Omental fat pad (tissue), 3 donors: ENCODE measurements at regions not wholly inside any gene's neighbourhood (a gene's known extent, or its start where the extent isn't known, plus 50 kb on each side); places are given as distances from the start of the nearest gene placed in this dataset.

Experiments used
- ATAC-seq: fragments of 150-250 bp; one replicate; pipeline ENCODE4 v1.9.1; 2016; ENCODE audit warnings: mild to moderate bottlenecking, moderate library complexity; ENCODE audit not compliant: low FRiP score
- DNase-seq: peaks from one replicate; pipeline ENCODE4 v3.0.0-alpha.2; 2019; ENCODE audit warnings: low spot score
- CTCF ChIP-seq, 3 donors: fragments of 450-650 bp; IDR thresholded peaks; one replicate each; pipeline ENCODE4 v1.5.1; 2016 to 2017; ENCODE audit warnings: antibody characterized with exemption in 3 of 3, mild to moderate bottlenecking in 3 of 3, moderate library complexity in 2 of 3

- DNase-seq, result no peak
- ATAC-seq, result no peak
- no peak for TF ChIP-seq CTCF (IDR thresholded peaks at IDR 0.05)
These were observed 86.3 kb upstream of the MBOAT2 start for GRCh38 chr2:9089831-9090230.

GRCh38 chr2:9087121-9087681 is 83.7 kb upstream of the MBOAT2 start:
- ATAC-seq, result no peak
- no peak for TF ChIP-seq CTCF (IDR thresholded peaks at IDR 0.05)

GRCh38 chr2:9086465-9086864 is 83.0 kb upstream of the MBOAT2 start:
- no peak for ATAC-seq
- no peak for DNase-seq
- no peak for TF ChIP-seq CTCF (IDR thresholded peaks at IDR 0.05)

More at GRCh38 chr2:9087121-9087681, 83.7 kb upstream of the MBOAT2 start:
- no peak for DNase-seq

GRCh38 chr2:9085353-9085752 is 81.9 kb upstream of the MBOAT2 start:
- no peak for TF ChIP-seq CTCF (IDR thresholded peaks at IDR 0.05)
- no peak for ATAC-seq
- DNase-seq, result no peak

- ATAC-seq (no peak), DNase-seq (no peak)
- TF ChIP-seq CTCF (IDR thresholded peaks at IDR 0.05), result no peak
These were observed 79.8 kb upstream of the MBOAT2 start for GRCh38 chr2:9083287-9083686.

- TF ChIP-seq CTCF (IDR thresholded peaks at IDR 0.05), result no peak
- ATAC-seq, result no peak
- no peak for DNase-seq
These were observed 78.7 kb upstream of the MBOAT2 start for GRCh38 chr2:9082158-9082557.

GRCh38 chr2:9081750-9082149 is 78.3 kb upstream of the MBOAT2 start:
- no peak for DNase-seq
- no peak for TF ChIP-seq CTCF (IDR thresholded peaks at IDR 0.05)
- ATAC-seq, result no peak
